Sigmoid colon (tissue), 4 donors: ENCODE measurements at regions not wholly inside any gene's neighbourhood (a gene's known extent, or its start where the extent isn't known, plus 50 kb on each side); places are given as distances from the start of the nearest gene placed in this dataset.

Experiments used
- POLR2A ChIP-seq, 2 donors: fragments of 450-650 bp; IDR thresholded peaks; one replicate each; pipeline ENCODE4 v1.6.1; 2016; ENCODE audit warnings: antibody characterized with exemption in 2 of 2, mild to moderate bottlenecking in 2 of 2, moderate library complexity in 2 of 2
- POLR2AphosphoS5 ChIP-seq, 4 donors: sonication (generic); formaldehyde crosslinking; IDR thresholded peaks; one replicate each; pipeline ENCODE4 v1.6.1; 2017; ENCODE audit warnings: antibody characterized with exemption in 4 of 4
- TF ChIP-seq, protein P1 (sequence below), 4 experiments: fragments of 450-650 bp in 3 of 4; fragments of 200-600 bp in 1 of 4; IDR thresholded peaks; one replicate each; pipeline ENCODE4 v1.5.1; 2016 to 2019; ENCODE audit warnings: antibody characterized with exemption in 4 of 4, mild to moderate bottlenecking in 3 of 4, moderate library complexity in 2 of 4

DNA sequence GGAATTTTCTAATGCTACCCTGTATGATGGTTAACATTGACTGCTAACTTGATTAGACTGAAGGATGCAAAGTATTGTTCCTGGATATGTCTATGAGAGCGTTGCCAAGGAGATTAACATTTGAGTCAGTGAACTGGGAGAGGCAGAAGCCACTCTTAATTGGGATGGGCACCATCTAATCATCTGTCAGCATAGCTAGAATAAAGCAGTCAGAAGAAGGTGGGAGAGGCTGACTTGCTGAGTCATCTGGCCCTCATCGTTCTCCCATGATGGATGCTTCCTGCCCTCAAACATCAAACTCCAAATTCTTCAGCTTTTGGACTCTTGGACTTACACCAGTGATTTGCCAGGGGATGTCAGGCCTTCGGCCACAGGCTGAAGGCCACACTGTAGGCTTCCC lies 878.5 kb downstream of the PCDH7 start:
- TF ChIP-seq POLR2AphosphoS5 (IDR thresholded peaks at IDR 0.05) = no peak
- TF ChIP-seq, protein P1, sequence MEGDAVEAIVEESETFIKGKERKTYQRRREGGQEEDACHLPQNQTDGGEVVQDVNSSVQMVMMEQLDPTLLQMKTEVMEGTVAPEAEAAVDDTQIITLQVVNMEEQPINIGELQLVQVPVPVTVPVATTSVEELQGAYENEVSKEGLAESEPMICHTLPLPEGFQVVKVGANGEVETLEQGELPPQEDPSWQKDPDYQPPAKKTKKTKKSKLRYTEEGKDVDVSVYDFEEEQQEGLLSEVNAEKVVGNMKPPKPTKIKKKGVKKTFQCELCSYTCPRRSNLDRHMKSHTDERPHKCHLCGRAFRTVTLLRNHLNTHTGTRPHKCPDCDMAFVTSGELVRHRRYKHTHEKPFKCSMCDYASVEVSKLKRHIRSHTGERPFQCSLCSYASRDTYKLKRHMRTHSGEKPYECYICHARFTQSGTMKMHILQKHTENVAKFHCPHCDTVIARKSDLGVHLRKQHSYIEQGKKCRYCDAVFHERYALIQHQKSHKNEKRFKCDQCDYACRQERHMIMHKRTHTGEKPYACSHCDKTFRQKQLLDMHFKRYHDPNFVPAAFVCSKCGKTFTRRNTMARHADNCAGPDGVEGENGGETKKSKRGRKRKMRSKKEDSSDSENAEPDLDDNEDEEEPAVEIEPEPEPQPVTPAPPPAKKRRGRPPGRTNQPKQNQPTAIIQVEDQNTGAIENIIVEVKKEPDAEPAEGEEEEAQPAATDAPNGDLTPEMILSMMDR (IDR thresholded peaks at IDR 0.05) = no peak
- TF ChIP-seq POLR2A (IDR thresholded peaks at IDR 0.05) = no peak
